GM12878 (cell line): ENCODE measurements at regions not wholly inside any gene's neighbourhood (a gene's known extent, or its start where the extent isn't known, plus 50 kb on each side); places are given as distances from the start of the nearest gene placed in this dataset.

Experiments used
- CEBPB ChIP-seq, 2 experiments: fragments of 150-350 bp in 1 of 2; IDR thresholded peaks; 2 replicates each; pipeline ENCODE4 v1.6.1; 2012 to 2014; ENCODE audit warnings: low read depth in 2 of 2, low read length in 2 of 2, borderline replicate concordance in 1 of 2, inconsistent platforms in 1 of 2
- HDAC2 ChIP-seq: fragments of 200-600 bp; sonication (generic); IDR thresholded peaks from 2 replicates; pipeline ENCODE4 v1.6.1; 2017
- SREBF2 ChIP-seq: IDR thresholded peaks from 2 replicates; pipeline ENCODE4 v1.6.1; 2012; ENCODE audit warnings: mild to moderate bottlenecking, low read length
- SUZ12 ChIP-seq: fragments of 200-600 bp; sonication (generic); IDR thresholded peaks from one replicate; pipeline ENCODE4 v1.6.1; 2018; ENCODE audit warnings: antibody characterized with exemption, mild to moderate bottlenecking; ENCODE audit not compliant: unreplicated experiment
- ZNF24 ChIP-seq: fragments of 450-650 bp; IDR thresholded peaks from 2 replicates; pipeline ENCODE4 v1.6.1; 2017; ENCODE audit warnings: antibody characterized with exemption, mild to moderate bottlenecking

- TF ChIP-seq SREBF2 (no peak), HDAC2 (no peak), CEBPB (IDR thresholded peaks at IDR 0.05; ENCODE audit: borderline replicate concordance in 1 of 2, low read depth in 2 of 2, low read length in 2 of 2) (no peak), ZNF24 (no peak), SUZ12 (no peak)
Observed at GRCh38 chr5:58127255-58128220, 332.3 kb downstream of the PLK2 start.
